HFFc6 (cell line): ENCODE measurements at regions not wholly inside any gene's neighbourhood (a gene's known extent, or its start where the extent isn't known, plus 50 kb on each side); places are given as distances from the start of the nearest gene placed in this dataset.
A peak's percentile ranks its signal among the peaks of the same experiment; 100 is the strongest.
"Not testable (repeated sequence)": the region's sequence is repeated elsewhere in the genome, so short reads cannot be mapped to it uniquely, and the experiment has no call there.

Experiments used
- DNase-seq: peaks from one replicate; pipeline ENCODE4 v3.0.0-alpha.2; 2018
- H3K27ac Mint-ChIP-seq: 2 replicates; pipeline ENCODE4 v1.8.0; 2020; ENCODE audit warnings: mild to moderate bottlenecking, mixed read lengths
- H3K27me3 Mint-ChIP-seq: 2 replicates; pipeline ENCODE4 v1.8.0; 2021; ENCODE audit warnings: mild to moderate bottlenecking, moderate library complexity, mixed read lengths; ENCODE audit not compliant: insufficient read depth
- H3K36me3 Mint-ChIP-seq: 2 replicates; pipeline ENCODE4 v1.8.0; 2021; ENCODE audit warnings: low read depth, mixed read lengths
- H3K4me1 Mint-ChIP-seq: 2 replicates; pipeline ENCODE4 v1.8.0; 2020; ENCODE audit warnings: low read depth, mixed read lengths
- H3K4me3 Mint-ChIP-seq: 2 replicates; pipeline ENCODE4 v1.8.0; 2020; ENCODE audit warnings: mild to moderate bottlenecking, moderate library complexity, mixed read lengths
- H3K9me3 Mint-ChIP-seq: 2 replicates; pipeline ENCODE4 v1.8.0; 2020; ENCODE audit warnings: mild to moderate bottlenecking, mixed read lengths
- TF ChIP-seq, protein P1 (sequence below): fragments of 200-600 bp; sonication (generic); IDR thresholded peaks from 2 replicates; pipeline ENCODE4 v1.5.0; 2021; ENCODE audit warnings: antibody characterized with exemption, mild to moderate bottlenecking

DNA sequence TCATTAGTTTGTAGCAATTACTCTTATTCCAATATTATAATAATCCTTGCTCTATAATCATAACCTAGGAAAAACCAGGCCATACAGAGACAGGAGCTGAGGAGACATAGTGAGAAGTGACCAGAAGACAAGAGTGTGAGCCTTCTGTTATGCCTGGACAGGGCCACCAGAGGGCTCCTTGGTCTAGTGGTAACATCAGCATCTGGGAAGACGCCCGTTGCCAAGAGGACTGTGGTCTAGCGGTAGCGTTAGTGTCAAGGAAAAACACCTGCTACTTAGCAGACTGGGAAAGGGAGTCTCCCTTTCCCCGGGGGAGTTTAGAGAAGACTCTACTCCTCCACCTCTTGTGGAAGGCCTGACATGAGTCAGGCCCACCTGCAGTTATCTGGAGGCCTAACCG is 97.0 kb downstream of the F11 start:
- TF ChIP-seq, protein P1, sequence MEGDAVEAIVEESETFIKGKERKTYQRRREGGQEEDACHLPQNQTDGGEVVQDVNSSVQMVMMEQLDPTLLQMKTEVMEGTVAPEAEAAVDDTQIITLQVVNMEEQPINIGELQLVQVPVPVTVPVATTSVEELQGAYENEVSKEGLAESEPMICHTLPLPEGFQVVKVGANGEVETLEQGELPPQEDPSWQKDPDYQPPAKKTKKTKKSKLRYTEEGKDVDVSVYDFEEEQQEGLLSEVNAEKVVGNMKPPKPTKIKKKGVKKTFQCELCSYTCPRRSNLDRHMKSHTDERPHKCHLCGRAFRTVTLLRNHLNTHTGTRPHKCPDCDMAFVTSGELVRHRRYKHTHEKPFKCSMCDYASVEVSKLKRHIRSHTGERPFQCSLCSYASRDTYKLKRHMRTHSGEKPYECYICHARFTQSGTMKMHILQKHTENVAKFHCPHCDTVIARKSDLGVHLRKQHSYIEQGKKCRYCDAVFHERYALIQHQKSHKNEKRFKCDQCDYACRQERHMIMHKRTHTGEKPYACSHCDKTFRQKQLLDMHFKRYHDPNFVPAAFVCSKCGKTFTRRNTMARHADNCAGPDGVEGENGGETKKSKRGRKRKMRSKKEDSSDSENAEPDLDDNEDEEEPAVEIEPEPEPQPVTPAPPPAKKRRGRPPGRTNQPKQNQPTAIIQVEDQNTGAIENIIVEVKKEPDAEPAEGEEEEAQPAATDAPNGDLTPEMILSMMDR = peak; percentile 48
- not testable (repeated sequence) for DNase-seq, H3K27ac Mint-ChIP-seq, H3K36me3 Mint-ChIP-seq, H3K4me1 Mint-ChIP-seq, H3K4me3 Mint-ChIP-seq, H3K27me3 Mint-ChIP-seq
- H3K9me3 Mint-ChIP-seq = peaks cover 30% of the 10 kb centered on the region

DNA sequence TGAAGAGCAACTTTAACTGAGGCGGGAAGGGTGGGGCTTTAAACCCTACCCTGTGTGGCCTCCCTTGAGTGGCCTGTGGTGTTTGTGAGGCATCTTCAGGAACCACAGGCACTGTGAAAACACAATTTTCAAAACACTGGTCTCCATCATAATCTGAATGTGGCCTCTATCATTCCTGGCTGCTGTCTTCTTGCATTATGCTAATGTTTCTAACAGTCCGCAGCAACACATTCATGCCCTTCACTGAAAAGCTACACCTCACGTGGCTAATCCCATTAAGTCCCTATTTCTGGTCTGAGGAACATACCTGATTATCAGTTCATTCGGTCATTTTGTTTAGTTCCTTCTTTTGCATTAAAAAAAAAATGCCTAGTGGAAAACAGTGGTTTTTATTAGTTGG is 94.6 kb downstream of the F11 start:
- Mint-ChIP-seq H3K36me3 (peaks cover 7% of the 10 kb centered on the region; the same call in 1 of the 2 replicates), H3K4me3 (no peak overlapping the region), H3K27ac (no peak overlapping the region), H3K9me3 (peaks cover 23% of the 10 kb centered on the region), H3K27me3 (no peaks in the 10 kb centered on the region), H3K4me1 (no peaks in the 10 kb centered on the region)
- TF ChIP-seq, protein P1 = no peak
- no peak for DNase-seq

DNA sequence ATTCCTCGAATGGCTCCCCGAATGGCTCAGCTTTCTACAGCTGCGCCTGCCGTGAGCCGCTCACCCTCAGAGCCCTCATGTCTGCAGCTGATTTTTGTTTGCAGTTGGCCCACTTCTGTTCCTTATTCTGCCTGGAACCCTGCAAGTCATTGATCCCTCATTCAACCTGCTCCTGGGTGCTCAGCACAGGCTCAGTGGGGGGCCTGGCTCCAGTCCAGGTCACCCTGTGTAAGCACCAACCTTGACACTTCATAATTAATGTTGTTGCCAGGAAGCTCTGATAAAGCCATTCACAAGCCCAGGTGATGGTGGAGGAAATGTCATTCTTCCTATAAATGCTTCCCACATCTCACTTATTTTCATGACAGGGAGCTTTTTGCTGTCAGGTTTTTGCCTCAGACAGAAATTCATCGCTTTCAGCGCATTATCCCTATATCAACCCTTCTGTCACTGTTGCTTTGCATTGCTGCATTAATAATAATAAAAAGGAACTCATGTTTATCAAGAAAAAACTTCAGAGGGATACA is 85.7 kb downstream of the F11 start:
- Mint-ChIP-seq H3K4me3 (no peak overlapping the region), H3K27ac (no peak overlapping the region), H3K9me3 (peaks cover 5% of the 10 kb centered on the region; the same call in 1 of the 2 replicates), H3K36me3 (no peaks in the 10 kb centered on the region), H3K27me3 (no peaks in the 10 kb centered on the region; the same call in 1 of the 2 replicates), H3K4me1 (no peaks in the 10 kb centered on the region)
- TF ChIP-seq, protein P1 = no peak
- DNase-seq = no peak

DNA sequence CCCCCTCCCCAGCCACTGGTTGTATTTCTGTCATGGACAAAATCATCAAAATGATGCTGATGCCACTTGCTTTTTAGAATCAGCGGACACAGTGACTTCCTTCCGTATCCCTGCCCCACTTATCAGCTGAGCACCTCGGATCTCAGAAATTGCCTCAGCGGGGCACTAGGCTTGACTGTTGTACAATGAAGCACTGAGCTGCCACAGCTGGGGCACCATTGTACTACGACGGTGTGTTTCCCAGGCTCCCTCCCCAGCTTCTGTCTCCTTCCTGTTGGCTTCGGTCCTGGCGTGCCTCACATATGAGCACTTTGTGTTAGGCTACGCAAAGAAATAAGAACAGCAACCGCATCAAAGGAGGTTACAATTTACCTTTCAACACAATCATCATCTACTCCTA is 82.4 kb downstream of the F11 start:
- DNase-seq = no peak
- Mint-ChIP-seq H3K4me3 (no peak overlapping the region), H3K36me3 (no peaks in the 10 kb centered on the region), H3K9me3 (peaks cover 5% of the 10 kb centered on the region; the same call in 1 of the 2 replicates), H3K27ac (no peak overlapping the region), H3K4me1 (no peaks in the 10 kb centered on the region), H3K27me3 (no peaks in the 10 kb centered on the region; the same call in 1 of the 2 replicates)
- TF ChIP-seq, protein P1 = no peak

DNA sequence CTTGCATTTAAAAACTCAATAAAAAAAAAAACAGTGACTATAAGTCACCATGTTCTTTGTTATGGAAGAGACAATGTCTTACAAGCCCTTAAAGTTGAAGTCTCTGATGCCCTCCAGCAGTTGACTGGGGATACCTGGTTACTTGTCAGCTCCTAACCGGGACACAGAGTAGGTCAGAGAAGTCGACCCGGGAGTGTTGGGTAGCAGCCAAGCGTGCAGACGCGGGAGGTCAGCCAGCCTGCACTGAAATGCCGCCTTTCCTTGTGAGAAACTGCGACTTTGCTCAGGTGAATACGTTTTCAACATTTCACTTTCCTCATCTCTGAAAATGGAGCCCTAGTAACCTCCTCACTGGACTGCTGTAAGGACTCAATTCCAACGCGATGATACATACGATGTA is 81.8 kb downstream of the F11 start:
- H3K4me1 Mint-ChIP-seq = no peaks in the 10 kb centered on the region
- no peak for DNase-seq
- TF ChIP-seq, protein P1 = no peak
- H3K27me3 Mint-ChIP-seq = peaks cover 2% of the 10 kb centered on the region; the same call in 1 of the 2 replicates
- no peak overlapping the region for H3K27ac Mint-ChIP-seq
- no peak overlapping the region for H3K4me3 Mint-ChIP-seq
- H3K36me3 Mint-ChIP-seq = no peaks in the 10 kb centered on the region
- peaks cover 5% of the 10 kb centered on the region; the same call in 1 of the 2 replicates for H3K9me3 Mint-ChIP-seq
